CD1c-positive myeloid dendritic cell (primary cell): ENCODE measurements at regions not wholly inside any gene's neighbourhood (a gene's known extent, or its start where the extent isn't known, plus 50 kb on each side); places are given as distances from the start of the nearest gene placed in this dataset.

Experiments
- DNase-seq: peaks from one replicate; pipeline ENCODE4 v3.0.0-alpha.2; 2016; ENCODE audit errors: extremely low spot score

DNA sequence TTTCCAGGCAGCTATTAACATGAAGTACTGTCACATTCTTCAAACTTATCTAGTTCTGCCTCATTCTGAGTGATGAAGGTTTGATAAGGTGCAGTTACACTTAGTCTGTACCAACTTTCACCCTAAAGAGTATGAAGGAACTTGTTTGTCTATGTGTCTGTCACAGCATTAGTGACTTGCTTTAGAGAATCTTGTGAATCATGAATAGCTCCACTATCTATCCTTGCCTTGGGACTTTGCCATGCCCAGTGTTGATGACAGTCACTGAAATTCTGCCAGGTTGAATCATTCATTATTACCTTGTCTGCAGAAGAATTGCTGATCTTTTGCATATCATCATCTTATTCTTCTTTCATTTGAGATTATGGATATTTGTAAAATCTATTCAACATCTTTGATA is 50.9 kb upstream of the A1CF start:
- DNase-seq = no peak

- DNase-seq = peak; percentile 11
These were observed 51.9 kb upstream of the A1CF start for GRCh38 chr10:50937230-50937907.

- no peak for DNase-seq
These were observed 56.2 kb upstream of the A1CF start for GRCh38 chr10:50941629-50942028.

GRCh38 chr10:50946991-50947781 is 61.8 kb upstream of the A1CF start:
- no peak for DNase-seq

GRCh38 chr10:50951365-50951764 is 65.9 kb upstream of the A1CF start:
- DNase-seq = no peak

- no peak for DNase-seq
These were observed 75.9 kb upstream of the A1CF start for GRCh38 chr10:50961297-50961696.

- no peak for DNase-seq
These were observed 77.6 kb upstream of the A1CF start for GRCh38 chr10:50963063-50963462.

DNA sequence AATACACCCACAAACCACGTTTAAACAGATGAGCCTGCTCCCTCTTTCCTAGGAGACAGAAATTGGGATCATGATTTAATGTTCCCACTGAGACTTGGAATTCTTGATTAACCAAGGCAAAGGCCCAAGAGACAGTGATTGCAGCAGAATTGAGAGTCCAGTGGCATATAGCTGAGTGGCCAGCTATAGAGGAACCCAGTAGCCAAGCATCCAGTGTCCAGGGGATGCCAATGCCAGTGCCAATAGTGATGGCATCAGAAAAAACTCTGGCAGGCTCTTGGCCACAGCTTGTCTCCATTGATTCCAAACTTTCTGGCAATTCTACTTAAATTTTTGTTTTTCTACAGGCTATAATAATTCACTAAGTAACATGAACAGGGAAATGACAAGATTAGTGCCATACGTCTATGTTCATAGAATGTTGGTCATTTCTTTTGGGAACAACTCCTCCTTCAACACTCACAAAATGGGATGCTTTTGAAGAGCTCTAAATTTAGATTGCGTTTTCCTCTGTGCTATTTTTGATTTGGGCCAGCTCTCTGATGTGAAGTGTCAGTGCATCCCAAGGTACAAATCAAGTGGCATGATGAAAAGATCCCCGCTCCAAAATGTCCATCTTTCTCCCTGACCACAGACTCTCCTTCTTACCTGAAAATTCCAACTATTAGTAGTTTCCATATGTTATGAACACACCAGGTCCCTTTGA is 83.1 kb upstream of the A1CF start:
- no peak for DNase-seq

- no peak for DNase-seq
These were observed 87.2 kb upstream of the A1CF start for GRCh38 chr10:50972591-50972990.

DNA sequence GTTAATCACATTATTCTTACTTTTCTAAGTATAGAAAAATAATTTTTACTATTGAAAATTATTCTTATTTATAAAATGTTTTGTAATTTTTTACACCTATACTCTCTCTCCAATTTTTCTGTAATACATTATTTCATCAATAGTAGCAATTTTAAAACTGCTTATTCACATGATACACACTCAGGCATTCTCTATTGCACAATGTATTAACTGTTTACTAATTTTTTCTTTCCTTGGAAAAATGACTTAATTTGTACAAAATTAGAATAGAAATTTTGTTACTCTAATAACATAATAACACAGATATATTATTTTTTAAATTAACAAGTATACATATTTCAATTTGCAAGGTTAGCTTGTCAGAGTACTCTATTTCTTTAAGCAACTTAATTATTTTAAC is 92.9 kb upstream of the PRKG1 start:
- DNase-seq = no peak

GRCh38 chr10:50981904-50982303 is 92.4 kb upstream of the PRKG1 start:
- no peak for DNase-seq

GRCh38 chr10:50982989-50983388 is 91.3 kb upstream of the PRKG1 start:
- no peak for DNase-seq

- no peak for DNase-seq
These were observed 86.4 kb upstream of the PRKG1 start for GRCh38 chr10:50987934-50988333.

GRCh38 chr10:50988792-50989191 is 85.5 kb upstream of the PRKG1 start:
- DNase-seq = no peak

DNA sequence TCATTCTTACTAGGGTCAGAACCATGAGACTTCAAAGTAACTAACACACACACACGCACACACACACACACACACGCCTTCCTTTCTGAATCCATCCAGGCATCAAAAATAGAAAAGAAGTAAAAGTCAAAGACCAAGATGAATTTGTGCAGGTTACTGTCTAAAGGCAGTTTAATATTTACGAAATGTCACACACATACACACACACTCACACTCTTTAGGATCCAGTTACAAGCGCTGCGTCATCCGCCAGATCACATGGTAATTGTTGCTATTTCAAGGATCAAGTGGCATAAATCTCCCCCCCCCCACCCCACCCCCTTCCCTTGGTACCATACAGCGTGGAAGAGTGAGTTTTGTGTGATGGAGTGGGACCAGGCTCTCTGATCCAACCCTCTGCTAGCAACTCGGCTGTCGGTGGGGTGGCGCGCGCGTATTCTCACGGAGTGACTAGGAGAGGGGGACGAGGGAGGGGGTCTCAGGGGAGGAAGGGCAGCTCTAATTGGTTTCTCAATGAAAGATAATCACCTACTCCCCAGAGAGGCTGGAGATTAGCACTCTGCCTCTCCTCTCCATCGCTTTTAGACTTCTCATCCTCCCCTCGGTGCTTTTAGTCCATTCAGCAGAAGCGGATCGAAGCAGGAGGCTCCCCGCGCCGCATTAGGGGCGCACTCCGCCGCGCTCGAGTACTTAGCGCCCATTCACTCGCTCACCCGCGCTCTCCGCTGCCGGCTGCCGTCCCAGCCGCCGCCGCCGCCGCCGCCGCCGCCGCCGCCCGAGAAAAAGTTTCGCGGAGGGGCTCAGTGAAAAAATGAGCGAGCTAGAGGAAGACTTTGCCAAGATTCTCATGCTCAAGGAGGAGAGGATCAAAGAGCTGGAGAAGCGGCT is 83.5 kb upstream of the PRKG1 start:
- no peak for DNase-seq

DNA sequence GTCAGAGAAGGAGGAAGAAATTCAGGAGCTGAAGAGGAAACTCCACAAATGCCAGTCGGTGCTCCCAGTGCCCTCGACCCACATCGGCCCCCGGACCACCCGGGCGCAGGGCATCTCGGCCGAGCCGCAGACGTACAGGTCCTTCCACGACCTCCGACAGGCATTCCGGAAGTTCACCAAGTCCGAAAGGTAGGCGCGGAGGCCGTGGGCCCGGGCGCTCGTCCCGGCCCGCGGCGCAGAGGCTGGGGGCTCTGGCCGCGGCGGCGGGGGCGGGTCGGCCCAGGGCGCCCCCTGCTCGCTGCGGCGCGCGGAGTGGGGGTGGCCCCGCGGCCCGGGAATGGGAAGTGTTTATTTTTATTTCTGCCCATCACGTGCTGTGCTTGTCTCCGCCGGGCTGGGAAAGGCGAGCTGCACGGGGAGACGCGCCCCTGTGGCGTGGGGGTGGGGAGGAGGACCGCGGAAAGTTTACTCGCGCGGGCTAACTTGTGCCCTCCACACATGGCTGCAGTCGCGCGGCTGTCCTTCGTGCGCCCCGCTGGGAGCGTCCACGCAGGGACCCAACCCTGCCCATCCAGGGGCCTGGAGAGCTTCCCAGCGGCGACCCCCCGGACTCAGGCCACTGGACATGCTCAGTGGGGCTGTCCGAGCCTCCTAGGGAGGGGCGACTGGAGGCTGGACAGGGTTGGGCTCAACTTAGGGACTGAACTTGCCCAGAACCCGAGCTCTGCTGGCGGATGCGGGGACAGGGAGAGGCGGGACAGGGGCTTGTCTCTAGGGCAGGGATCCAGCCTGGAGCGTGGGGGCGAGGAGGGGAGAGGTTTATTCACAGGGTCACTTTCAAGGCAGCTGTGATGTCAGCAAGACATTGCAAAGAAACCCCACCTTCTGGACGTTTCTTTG is 82.6 kb upstream of the PRKG1 start:
- no peak for DNase-seq

DNA sequence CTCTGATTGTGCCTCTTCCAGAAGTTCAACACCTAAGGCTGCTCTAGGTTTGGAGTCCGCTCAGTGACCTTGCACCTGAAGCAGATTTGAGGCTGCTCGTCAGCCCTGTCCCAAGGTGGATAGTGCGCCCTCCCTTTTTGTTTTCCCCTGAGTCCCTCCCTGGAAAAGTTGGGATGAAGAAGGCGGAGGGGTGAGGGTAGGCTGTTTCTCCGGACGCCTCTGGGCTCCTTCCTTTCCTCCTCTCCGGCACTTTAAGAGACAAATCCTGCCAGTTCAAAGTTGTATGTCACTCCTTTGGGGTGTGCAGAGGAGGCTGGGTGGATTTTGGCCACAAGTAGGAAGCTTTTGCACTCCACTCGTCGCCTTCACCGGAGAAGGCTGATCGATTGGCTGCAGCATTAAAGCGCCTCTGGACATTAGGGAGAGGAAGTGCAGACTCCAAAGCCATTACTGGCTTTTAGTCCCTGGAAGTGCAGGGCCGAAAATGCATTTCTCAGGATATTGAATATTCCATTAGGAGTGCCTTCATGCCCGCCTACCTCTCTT is 81.9 kb upstream of the PRKG1 start:
- DNase-seq = no peak

GRCh38 chr10:50992972-50993766 is 81.1 kb upstream of the PRKG1 start:
- no peak for DNase-seq

DNA sequence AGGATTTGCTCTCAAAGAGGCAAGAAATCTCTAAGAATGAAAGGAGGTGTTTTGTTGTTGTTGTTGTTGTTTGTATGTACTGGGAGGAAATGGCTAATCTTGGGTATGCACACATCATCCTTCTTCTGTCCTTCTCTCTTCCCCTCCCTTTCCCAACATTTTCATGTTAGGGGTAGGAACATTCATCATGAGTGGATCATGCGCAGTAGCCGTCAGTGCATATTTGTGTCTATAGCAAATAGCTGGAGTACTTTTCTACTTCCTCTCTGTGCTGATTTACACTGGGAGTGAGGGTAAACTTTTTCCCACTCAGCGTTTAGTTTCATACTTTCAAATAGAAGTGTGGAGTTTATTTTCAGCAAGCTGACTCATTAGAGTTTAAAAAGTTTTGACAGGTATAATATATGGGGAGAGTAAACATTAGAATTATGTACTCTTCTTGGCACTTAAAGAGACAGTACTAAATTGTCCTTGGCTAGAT is 80.5 kb upstream of the PRKG1 start:
- DNase-seq = no peak

DNA sequence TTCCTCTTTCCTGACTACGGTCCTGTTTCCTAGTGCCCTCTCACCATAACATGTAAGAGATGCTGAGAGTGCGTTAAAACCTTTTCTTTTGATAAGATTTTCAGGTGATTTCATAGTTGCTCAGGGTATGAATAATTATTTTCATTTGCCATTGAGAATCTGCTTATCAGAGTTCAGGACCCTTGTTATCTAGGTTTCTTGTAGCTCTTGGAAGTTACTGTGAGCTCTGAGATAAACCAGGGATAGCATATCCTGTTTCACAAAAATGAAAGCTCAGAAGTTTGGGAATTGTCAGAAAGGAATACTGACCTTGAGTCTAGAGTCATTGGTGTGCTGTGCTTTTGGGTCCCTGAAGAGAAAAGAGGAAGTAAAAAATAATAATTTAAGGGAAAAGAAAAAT is 76.8 kb upstream of the PRKG1 start:
- no peak for DNase-seq
